ENCODE measurements at regions not wholly inside any gene's neighbourhood (a gene's known extent, or its start where the extent isn't known, plus 50 kb on each side); places are given as distances from the start of the nearest gene placed in this dataset.

- no peak for TF ChIP-seq CTCF (IDR thresholded peaks at IDR 0.05)
- no peak for TF ChIP-seq EP300 (IDR thresholded peaks at IDR 0.05)
Measured at GRCh38 chr13:102968572-102969228, 97.5 kb downstream of the SLC10A2 start.
